Fibroblast of skin of left biceps (primary cell): ENCODE measurements at regions not wholly inside any gene's neighbourhood (a gene's known extent, or its start where the extent isn't known, plus 50 kb on each side); places are given as distances from the start of the nearest gene placed in this dataset.
"Not testable (repeated sequence)": the region's sequence is repeated elsewhere in the genome, so short reads cannot be mapped to it uniquely, and the experiment has no call there.

Experiments
- DNase-seq, 2 experiments: peaks; one replicate each; pipeline ENCODE4 v3.0.0-alpha.2; 2013; ENCODE audit warnings: low read depth in 2 of 2

- DNase-seq = no peak
These were observed 71.8 kb upstream of the ZNF184 start for GRCh38 chr6:27544612-27545260.

DNA sequence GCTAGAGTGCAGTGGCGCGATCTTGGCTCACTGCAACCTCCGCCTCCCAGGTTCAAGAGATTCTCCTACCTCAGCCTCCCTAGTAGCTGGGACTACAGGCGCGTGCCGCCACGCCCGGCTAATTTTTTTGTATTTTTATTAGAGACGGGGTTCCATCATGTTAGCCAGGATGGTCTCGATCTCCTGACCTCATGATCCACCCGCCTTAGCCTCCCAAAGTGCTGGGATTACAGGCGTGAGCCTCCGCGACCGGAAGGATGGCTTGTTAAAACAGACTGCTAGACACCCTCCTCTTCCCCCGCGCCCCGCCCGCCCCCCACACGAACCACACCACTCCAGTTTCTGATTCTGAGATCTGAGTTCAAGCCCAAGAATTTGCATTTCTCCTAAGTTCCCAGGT lies 71.2 kb upstream of the ZNF184 start:
- not testable (repeated sequence) for DNase-seq

- no peak for DNase-seq
These were observed 69.6 kb upstream of the ZNF184 start for GRCh38 chr6:27542485-27542884.

GRCh38 chr6:27541933-27542297 lies 69.0 kb upstream of the ZNF184 start:
- no peak for DNase-seq

DNA sequence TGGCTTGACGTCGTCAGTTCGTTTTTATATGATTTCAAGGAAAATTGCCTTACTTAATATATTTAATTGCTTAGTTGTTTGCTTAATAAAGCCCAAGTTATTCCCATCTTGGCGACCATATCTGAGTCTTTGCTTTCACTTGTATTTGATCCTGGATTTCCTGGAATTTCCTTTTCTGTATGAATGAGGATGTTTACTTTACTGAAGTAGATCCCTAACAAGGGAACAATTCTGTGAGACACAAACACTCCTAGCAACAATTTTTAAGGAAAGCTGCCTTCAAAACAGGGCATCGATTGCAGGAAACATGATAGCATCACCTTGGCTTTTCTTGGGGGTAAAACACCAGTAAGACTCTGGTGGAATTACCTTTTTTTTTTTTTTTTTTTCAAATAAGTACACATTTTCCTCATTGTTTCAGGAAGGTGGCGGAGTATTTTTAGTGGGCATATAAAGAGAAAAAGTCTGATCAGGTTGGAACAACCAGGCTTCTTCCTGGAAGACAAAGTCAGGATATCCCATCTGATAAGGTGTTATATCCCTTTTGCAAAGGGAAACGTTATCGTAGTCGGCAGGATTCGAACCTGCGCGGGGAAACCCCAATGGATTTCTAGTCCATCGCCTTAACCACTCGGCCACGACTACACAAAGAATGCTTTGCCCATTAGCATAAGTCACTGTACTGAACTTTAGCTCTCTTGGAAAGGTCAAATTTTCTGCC lies 68.5 kb upstream of the ZNF184 start:
- no peak for DNase-seq

DNA sequence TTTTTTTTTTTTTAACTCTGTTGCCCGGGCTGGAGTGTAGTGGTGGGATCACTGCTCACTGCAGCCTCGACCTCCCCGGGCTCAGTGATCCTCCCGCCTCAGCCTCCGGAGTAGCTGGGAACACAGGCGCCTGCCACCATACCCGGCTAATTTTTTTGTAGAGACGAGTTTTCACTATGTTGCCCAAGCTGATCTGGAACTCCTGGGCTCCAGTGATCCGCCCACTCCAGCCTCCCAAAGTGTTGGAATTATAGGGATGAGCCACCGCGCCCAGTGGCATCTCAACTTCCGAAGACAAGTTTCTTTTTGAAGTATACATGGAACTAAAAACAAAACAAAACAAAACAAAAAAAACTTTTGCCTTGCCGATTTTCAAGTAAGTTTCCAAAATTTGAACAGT lies 66.6 kb upstream of the ZNF184 start:
- DNase-seq = no peak

DNA sequence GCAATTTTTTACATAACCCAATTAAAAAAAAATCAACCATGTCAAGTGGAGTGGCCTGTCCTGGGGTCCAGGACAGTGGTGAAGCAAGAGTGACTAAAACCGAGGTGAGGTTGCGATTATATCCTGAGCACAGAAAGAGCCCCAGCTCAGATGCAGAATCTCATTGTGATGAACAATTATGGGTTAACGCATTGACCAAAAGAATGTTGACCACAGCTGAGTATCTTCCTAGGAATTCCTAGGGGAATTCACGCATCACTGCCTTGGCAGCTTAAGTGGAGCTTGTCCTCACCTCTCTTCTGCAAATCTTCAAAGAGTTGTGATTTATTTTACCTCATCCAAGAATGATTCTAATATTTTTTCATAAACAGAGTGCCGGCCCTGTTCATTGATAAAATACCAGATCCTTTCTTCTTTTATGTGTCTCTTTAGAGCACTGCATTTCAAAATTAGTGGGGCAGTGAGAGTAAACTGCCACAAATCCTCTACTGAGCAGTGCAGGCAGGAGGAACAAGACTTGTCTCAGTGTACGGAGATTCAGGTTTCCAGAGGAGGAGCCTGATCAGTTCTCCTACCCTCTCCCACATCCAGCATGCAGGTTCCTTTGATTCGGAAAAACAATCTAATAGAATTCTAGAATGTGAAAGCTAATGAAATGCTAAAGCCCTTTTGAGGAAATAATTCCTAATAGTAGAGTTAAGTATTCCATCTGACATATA lies 60.1 kb upstream of the ZNF184 start:
- no peak for DNase-seq

- no peak for DNase-seq
These were observed 59.0 kb upstream of the ZNF184 start for GRCh38 chr6:27531772-27532459.

DNA sequence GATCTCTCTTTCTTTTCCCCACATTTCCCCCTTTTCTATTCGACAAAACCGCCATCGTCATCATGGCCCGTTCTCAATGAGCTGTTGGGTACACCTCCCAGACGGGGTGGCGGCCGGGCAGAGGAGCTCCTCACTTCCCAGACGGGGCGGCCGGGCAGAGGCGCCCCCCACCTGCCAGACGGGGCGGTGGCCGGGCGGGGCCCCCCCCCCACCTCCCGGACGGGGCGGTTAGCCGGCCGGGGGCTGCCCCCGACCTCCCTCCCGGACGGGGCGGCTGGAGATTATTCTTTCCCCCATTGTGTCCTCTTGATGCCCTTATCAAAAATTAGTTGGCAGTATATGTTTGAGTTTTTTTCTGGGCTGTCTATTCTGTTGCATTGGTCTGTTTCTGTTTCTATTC lies 56.9 kb upstream of the ZNF184 start:
- not testable (repeated sequence) for DNase-seq

- no peak for DNase-seq
These were observed 55.8 kb upstream of the ZNF184 start for GRCh38 chr6:27528714-27529113.
